Panc1 (cell line): ENCODE measurements at regions not wholly inside any gene's neighbourhood (a gene's known extent, or its start where the extent isn't known, plus 50 kb on each side); places are given as distances from the start of the nearest gene placed in this dataset.

ENCODE experiments used
- ATAC-seq: fragments of 200-7000 bp; cut with Tn5 transposase; 2 replicates; pipeline ENCODE4 v1.9.1; 2020; ENCODE audit warnings: mild to moderate bottlenecking, moderate library complexity
- BruUV-seq: library from RNA; stranded (reverse); fragments of 400-500 nt; replicated peaks from 2 replicates; lab custom pipeline; 2021; lab: Mats Ljungman, UMichigan
- CTCF ChIA-PET: fragments of 300-600 bp; sonication (Branson Sonifier 250); formaldehyde crosslinking; loops from one replicate; lab custom pipeline; 2022; ENCODE audit warnings: antibody characterized with exemption; lab: Charles Lee
- POLR2A ChIA-PET: fragments of 300-600 bp; sonication (Branson Sonifier 250); formaldehyde crosslinking; loops from one replicate; lab custom pipeline; 2022; ENCODE audit warnings: antibody characterized with exemption; lab: Charles Lee
- DNase-seq: peaks from one replicate; pipeline ENCODE4 v3.0.0-alpha.2; 2010; ENCODE audit warnings: low read depth, low spot score
- H3K27ac ChIP-seq: 2 replicates; pipeline ENCODE4 v1.5.1; 2011; ENCODE audit warnings: mild to moderate bottlenecking, low read length, inconsistent platforms
- H3K27me3 ChIP-seq: fragments of 200-500 bp; sonication (Bioruptor generic); 2 replicates; pipeline ENCODE4 v1.6.0; 2014; ENCODE audit warnings: low read length, inconsistent platforms; ENCODE audit not compliant: control insufficient read depth, insufficient read depth
- H3K36me3 ChIP-seq: fragments of 200-500 bp; sonication (Bioruptor generic); 2 replicates; pipeline ENCODE4 v1.5.1; 2014; ENCODE audit warnings: inconsistent platforms, mild to moderate bottlenecking, low read length, moderate library complexity; ENCODE audit not compliant: control insufficient read depth, insufficient read depth
- H3K4me1 ChIP-seq: 2 replicates; pipeline ENCODE4 v1.5.1; 2011; ENCODE audit warnings: inconsistent platforms, mild to moderate bottlenecking, low read length, moderate library complexity; ENCODE audit not compliant: control insufficient read depth, insufficient read depth
- H3K4me3 ChIP-seq, 2 experiments: 2 replicates each; pipeline ENCODE4 v1.5.1; 2011 to 2012; ENCODE audit warnings: low read depth in 2 of 2, low read length in 2 of 2, mild to moderate bottlenecking in 2 of 2, inconsistent platforms in 1 of 2, moderate library complexity in 1 of 2
- H3K9me3 ChIP-seq: fragments of 200-500 bp; sonication (Bioruptor generic); 2 replicates; pipeline ENCODE4 v1.5.1; 2014; ENCODE audit warnings: low read depth, mild to moderate bottlenecking, inconsistent platforms, low read length, moderate library complexity; ENCODE audit not compliant: control insufficient read depth, insufficient read depth
- CTCF ChIP-seq: fragments of 450-650 bp; IDR thresholded peaks from 2 replicates; pipeline ENCODE4 v1.5.1; 2017; ENCODE audit warnings: mild to moderate bottlenecking
- POLR2AphosphoS5 ChIP-seq: IDR thresholded peaks from 2 replicates; pipeline ENCODE4 v1.6.1; 2012; ENCODE audit warnings: mild to moderate bottlenecking, low read depth, low read length, moderate library complexity
- REST ChIP-seq, 2 experiments: IDR thresholded peaks; 2 replicates each; pipeline ENCODE4 v1.6.1; 2011 to 2012; ENCODE audit warnings: low read depth in 2 of 2, control low read depth in 1 of 2, low read length in 1 of 2, mild to moderate bottlenecking in 1 of 2, moderate library complexity in 1 of 2; ENCODE audit not compliant: insufficient read depth in 1 of 2
- SIN3A ChIP-seq: IDR thresholded peaks from 2 replicates; pipeline ENCODE4 v1.6.1; 2012; ENCODE audit warnings: low read depth, mild to moderate bottlenecking, low read length, moderate library complexity, borderline replicate concordance; ENCODE audit not compliant: insufficient read depth
- TCF7L2 ChIP-seq: IDR thresholded peaks from 2 replicates; pipeline ENCODE4 v1.6.1; 2011; ENCODE audit warnings: mild to moderate bottlenecking, low read depth, low read length, inconsistent platforms
- in situ Hi-C: cut with HindIII; loops from 2 replicates; pipeline ENCODE4 v1.10.0; 2016; ENCODE audit warnings: low sequenced_read_pairs, low pct_unique_long_range_greater_than_20kb
- intact Hi-C: fragments of 100-400 bp; cut with micrococcal nuclease; formaldehyde crosslinking; loops from one replicate; pipeline ENCODE4 v1.10.0; 2022; ENCODE audit not compliant: unreplicated experiment

- ATAC-seq, result no peak
- ChIA-PET POLR2A (no interaction called here), CTCF (no interaction called here)
- no peaks in the 10 kb centered on the region for H3K4me1 ChIP-seq
- no peak for TF ChIP-seq CTCF
- TF ChIP-seq TCF7L2, result no peak
- no peak for TF ChIP-seq REST (IDR thresholded peaks at IDR 0.05; ENCODE audit: insufficient read depth in 1 of 2, low read depth in 2 of 2, low read length in 1 of 2)
- TF ChIP-seq POLR2AphosphoS5, result no peak
- TF ChIP-seq SIN3A, result no peak
- intact Hi-C loops, result no loop called here
- no TSS peak for BruUV-seq
- H3K36me3 ChIP-seq, result no peaks in the 10 kb centered on the region
- in situ Hi-C loops, result no loop called here
- no peak overlapping the region for H3K4me3 ChIP-seq
- no peak overlapping the region for H3K27ac ChIP-seq
- H3K9me3 ChIP-seq, result no peaks in the 10 kb centered on the region
- no peak for DNase-seq
- H3K27me3 ChIP-seq, result no peaks in the 10 kb centered on the region
Observed at GRCh38 chr3:152555666-152556291, 279.2 kb upstream of the P2RY1 start.

- intact Hi-C loops (no loop called here), in situ Hi-C loops (no loop called here)
- ChIA-PET CTCF (no interaction called here), POLR2A (no interaction called here)
- no peaks in the 10 kb centered on the region for H3K27me3 ChIP-seq
- DNase-seq (no peak), ATAC-seq (no peak)
- no peaks in the 10 kb centered on the region for H3K36me3 ChIP-seq
- BruUV-seq, result no TSS peak
- no peaks in the 10 kb centered on the region for H3K9me3 ChIP-seq
- H3K4me1 ChIP-seq, result no peaks in the 10 kb centered on the region
- H3K4me3 ChIP-seq, result no peak overlapping the region
- H3K27ac ChIP-seq, result no peak overlapping the region
- no peak for TF ChIP-seq CTCF
- TF ChIP-seq SIN3A, result no peak
- no peak for TF ChIP-seq POLR2AphosphoS5
- TF ChIP-seq TCF7L2, result no peak
- TF ChIP-seq REST (IDR thresholded peaks at IDR 0.05; ENCODE audit: insufficient read depth in 1 of 2, low read depth in 2 of 2, low read length in 1 of 2), result no peak
Observed at GRCh38 chr3:152556731-152557254, 278.1 kb upstream of the P2RY1 start.
